KMS-11 (cell line): ENCODE measurements at regions not wholly inside any gene's neighbourhood (a gene's known extent, or its start where the extent isn't known, plus 50 kb on each side); places are given as distances from the start of the nearest gene placed in this dataset.

Source experiments
- H2AFZ ChIP-seq: fragments of 200-600 bp; sonication (generic); 2 replicates; pipeline ENCODE4 v1.6.1; 2016; ENCODE audit warnings: antibody characterized with exemption, mixed run types, low read depth
- H3K27ac ChIP-seq: fragments of 200-600 bp; sonication (generic); 2 replicates; pipeline ENCODE4 v1.6.1; 2016; ENCODE audit warnings: mild to moderate bottlenecking, mixed run types
- H3K27me3 ChIP-seq: fragments of 200-600 bp; sonication (generic); 2 replicates; pipeline ENCODE4 v1.6.1; 2017; ENCODE audit warnings: mild to moderate bottlenecking, low read depth, mixed run types, moderate library complexity; ENCODE audit not compliant: insufficient read depth
- H3K36me3 ChIP-seq: fragments of 200-600 bp; sonication (generic); 2 replicates; pipeline ENCODE4 v1.6.1; 2017; ENCODE audit warnings: mild to moderate bottlenecking, mixed run types; ENCODE audit not compliant: insufficient read depth
- H3K4me1 ChIP-seq: fragments of 200-600 bp; sonication (generic); 2 replicates; pipeline ENCODE4 v1.6.1; 2016; ENCODE audit warnings: mild to moderate bottlenecking, low read depth, mixed run types; ENCODE audit not compliant: poor library complexity, severe bottlenecking
- H3K4me2 ChIP-seq: fragments of 200-600 bp; sonication (generic); 2 replicates; pipeline ENCODE4 v1.7.0; 2016; ENCODE audit warnings: mild to moderate bottlenecking, mixed run types
- H3K4me3 ChIP-seq: fragments of 200-600 bp; sonication (generic); IDR thresholded peaks from 2 replicates; pipeline ENCODE4 v1.6.1; 2017; ENCODE audit warnings: low read depth, low read length, mixed read lengths; ENCODE audit not compliant: insufficient read depth
- H3K79me2 ChIP-seq: fragments of 200-600 bp; sonication (generic); 2 replicates; pipeline ENCODE4 v1.6.1; 2016; ENCODE audit warnings: low read depth, mixed run types; ENCODE audit not compliant: insufficient read depth
- H3K9ac ChIP-seq: fragments of 200-600 bp; sonication (generic); 2 replicates; pipeline ENCODE4 v1.6.1; 2016; ENCODE audit warnings: mild to moderate bottlenecking, mixed run types
- H4K20me1 ChIP-seq: fragments of 200-600 bp; sonication (generic); 2 replicates; pipeline ENCODE4 v1.6.1; 2016; ENCODE audit warnings: mild to moderate bottlenecking, mixed run types; ENCODE audit not compliant: insufficient read depth
- CTCF ChIP-seq: fragments of 200-600 bp; sonication (generic); conservative IDR thresholded peaks from 2 replicates; pipeline ENCODE4 v1.6.1; 2017; ENCODE audit warnings: low read depth, mild to moderate bottlenecking, antibody characterized with exemption, low read length, moderate library complexity, mixed read lengths

GRCh38 chr4:81799371-81799770 is 327.7 kb upstream of the RASGEF1B start:
- no peaks in the 10 kb centered on the region for H3K79me2 ChIP-seq
- H3K4me2 ChIP-seq: no peak overlapping the region
- H3K4me1 ChIP-seq: no peaks in the 10 kb centered on the region
- H4K20me1 ChIP-seq: no peaks in the 10 kb centered on the region
- H3K27me3 ChIP-seq: no peaks in the 10 kb centered on the region
- no peak for TF ChIP-seq CTCF
- H3K4me3 ChIP-seq: no peak overlapping the region
- H2AFZ ChIP-seq: no peak overlapping the region
- H3K36me3 ChIP-seq: no peaks in the 10 kb centered on the region
- H3K9ac ChIP-seq: no peak overlapping the region
- H3K27ac ChIP-seq: no peak overlapping the region

GRCh38 chr4:81796790-81797528 is 325.3 kb upstream of the RASGEF1B start:
- Histone ChIP-seq H3K27ac (no peak overlapping the region), H3K4me3 (no peak overlapping the region), H3K27me3 (no peaks in the 10 kb centered on the region), H2AFZ (no peak overlapping the region), H3K36me3 (no peaks in the 10 kb centered on the region), H4K20me1 (no peaks in the 10 kb centered on the region), H3K9ac (no peak overlapping the region), H3K4me1 (no peaks in the 10 kb centered on the region), H3K79me2 (no peaks in the 10 kb centered on the region), H3K4me2 (no peak overlapping the region)
- no peak for TF ChIP-seq CTCF

GRCh38 chr4:81792521-81792920 is 320.8 kb upstream of the RASGEF1B start:
- Histone ChIP-seq H4K20me1 (no peaks in the 10 kb centered on the region), H3K36me3 (no peaks in the 10 kb centered on the region), H3K4me1 (peaks cover 2% of the 10 kb centered on the region), H3K27me3 (no peaks in the 10 kb centered on the region), H3K79me2 (no peaks in the 10 kb centered on the region), H3K4me3 (no peak overlapping the region), H2AFZ (no peak overlapping the region), H3K9ac (no peak overlapping the region), H3K27ac (no peak overlapping the region), H3K4me2 (no peak overlapping the region)
- TF ChIP-seq CTCF: no peak

GRCh38 chr4:81790477-81790876 is 318.8 kb upstream of the RASGEF1B start:
- H4K20me1 ChIP-seq: no peaks in the 10 kb centered on the region
- no peaks in the 10 kb centered on the region for H3K36me3 ChIP-seq
- no peak for TF ChIP-seq CTCF
- H3K27ac ChIP-seq: no peak overlapping the region
- H3K27me3 ChIP-seq: no peaks in the 10 kb centered on the region
- no peak overlapping the region for H3K4me2 ChIP-seq
- H3K4me1 ChIP-seq: peaks cover 23% of the 10 kb centered on the region
- H3K79me2 ChIP-seq: no peaks in the 10 kb centered on the region
- no peak overlapping the region for H3K4me3 ChIP-seq
- H3K9ac ChIP-seq: no peak overlapping the region
- no peak overlapping the region for H2AFZ ChIP-seq
